ENCODE measurements at regions not wholly inside any gene's neighbourhood (a gene's known extent, or its start where the extent isn't known, plus 50 kb on each side); places are given as distances from the start of the nearest gene placed in this dataset.

DNA sequence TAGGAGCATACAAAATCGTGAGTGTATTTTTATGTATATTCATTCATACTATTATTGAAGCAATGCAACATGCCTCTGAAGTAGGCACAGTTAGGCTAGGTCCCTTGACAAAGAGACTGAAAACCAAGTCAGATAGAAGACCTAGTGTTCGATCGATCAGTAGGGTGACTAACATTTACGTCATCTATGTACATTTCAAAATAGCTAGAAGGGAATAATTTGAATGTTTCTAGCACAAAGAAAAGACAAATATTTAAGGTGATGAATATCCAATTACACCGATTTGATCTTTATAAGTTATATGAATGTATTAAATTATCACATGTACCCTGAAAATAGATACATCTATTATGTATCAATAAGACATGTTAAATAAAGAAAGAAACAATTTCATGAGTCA is 610.1 kb downstream of the TOX3 start:
- no peak overlapping the region for H3K4me3 Mint-ChIP-seq
- DNase-seq (ENCODE audit: low spot score in 2 of 2) (no peak), ATAC-seq (no peak)
- peaks cover 11% of the 10 kb centered on the region for H3K9me3 Mint-ChIP-seq
- no peaks in the 10 kb centered on the region for H3K36me3 Mint-ChIP-seq
- H3K27ac Mint-ChIP-seq: no peak overlapping the region
- H3K4me1 Mint-ChIP-seq: no peaks in the 10 kb centered on the region

GRCh38 chr16:51932317-51932716 is 614.6 kb downstream of the TOX3 start:
- H3K36me3 Mint-ChIP-seq: no peaks in the 10 kb centered on the region
- no peak for DNase-seq (ENCODE audit: low spot score in 2 of 2)
- no peak overlapping the region for H3K27ac Mint-ChIP-seq
- H3K4me1 Mint-ChIP-seq: no peaks in the 10 kb centered on the region
- no peak overlapping the region for H3K4me3 Mint-ChIP-seq
- peaks cover 19% of the 10 kb centered on the region for H3K9me3 Mint-ChIP-seq
- no peak for ATAC-seq

- DNase-seq (ENCODE audit: low spot score in 2 of 2): no peak
- Mint-ChIP-seq H3K9me3 (peaks cover 19% of the 10 kb centered on the region), H3K4me3 (no peak overlapping the region), H3K27ac (no peak overlapping the region), H3K36me3 (no peaks in the 10 kb centered on the region), H3K4me1 (no peaks in the 10 kb centered on the region)
- ATAC-seq: no peak
These were observed 615.3 kb downstream of the TOX3 start for GRCh38 chr16:51931653-51932052.

GRCh38 chr16:51924744-51925143 is 622.2 kb downstream of the TOX3 start:
- H3K27ac Mint-ChIP-seq: no peak overlapping the region
- no peak overlapping the region for H3K4me3 Mint-ChIP-seq
- ATAC-seq (no peak), DNase-seq (ENCODE audit: low spot score in 2 of 2) (no peak)
- H3K4me1 Mint-ChIP-seq: no peaks in the 10 kb centered on the region
- peaks cover 13% of the 10 kb centered on the region for H3K9me3 Mint-ChIP-seq
- H3K36me3 Mint-ChIP-seq: no peaks in the 10 kb centered on the region

DNA sequence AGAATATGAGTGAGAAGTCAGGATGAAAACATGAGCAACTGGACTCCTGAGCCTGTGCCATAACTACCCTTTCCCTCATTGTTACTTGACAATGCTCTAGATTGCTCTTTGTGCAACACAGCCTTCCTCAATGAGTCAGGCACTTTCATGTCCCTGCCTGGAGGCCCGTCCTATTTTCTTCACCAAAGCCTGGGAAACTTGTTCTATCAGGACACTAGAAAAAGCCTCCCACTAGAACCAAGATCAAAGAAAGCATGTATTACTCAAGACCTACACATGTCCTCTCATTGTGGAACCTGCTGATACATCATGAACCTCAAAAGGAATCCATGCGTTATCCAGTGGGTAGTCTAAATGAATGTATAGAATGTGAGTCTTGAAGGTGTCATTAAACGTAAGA is 624.5 kb downstream of the TOX3 start:
- H3K4me3 Mint-ChIP-seq: no peak overlapping the region

GRCh38 chr16:51919736-51920135 is 627.2 kb downstream of the TOX3 start:
- no peaks in the 10 kb centered on the region for H3K36me3 Mint-ChIP-seq
- H3K4me3 Mint-ChIP-seq: no peak overlapping the region
- H3K27ac Mint-ChIP-seq: no peak overlapping the region
- H3K4me1 Mint-ChIP-seq: no peaks in the 10 kb centered on the region
- ATAC-seq (no peak), DNase-seq (ENCODE audit: low spot score in 2 of 2) (no peak)
- peaks cover 11% of the 10 kb centered on the region for H3K9me3 Mint-ChIP-seq

More for the DNA sequence above, 624.5 kb downstream of the TOX3 start:
- Mint-ChIP-seq H3K27ac (no peak overlapping the region), H3K4me1 (no peaks in the 10 kb centered on the region), H3K36me3 (no peaks in the 10 kb centered on the region), H3K9me3 (peaks cover 9% of the 10 kb centered on the region)
- DNase-seq (ENCODE audit: low spot score in 2 of 2) (no peak), ATAC-seq (no peak)

DNA sequence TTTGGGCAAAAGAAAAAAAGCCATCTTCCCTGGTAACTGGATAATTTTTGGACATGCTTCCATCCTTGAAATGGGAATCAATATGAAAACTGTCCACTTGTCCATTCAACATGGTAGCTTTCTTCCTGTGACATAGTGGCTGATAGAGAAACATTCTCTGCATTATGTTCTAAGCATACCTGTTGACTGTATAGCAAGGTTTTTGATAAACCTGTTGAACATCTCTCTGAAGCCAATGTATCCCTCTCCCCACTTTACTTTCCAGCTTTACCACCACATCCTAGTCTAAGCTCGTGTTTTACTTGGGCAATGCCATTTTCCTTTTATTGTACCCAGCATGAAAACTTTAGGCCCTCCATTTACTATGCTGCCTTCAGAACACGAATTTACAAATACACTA is 630.1 kb downstream of the TOX3 start:
- DNase-seq (ENCODE audit: low spot score in 2 of 2) (no peak), ATAC-seq (no peak)
- Mint-ChIP-seq H3K9me3 (peaks cover 13% of the 10 kb centered on the region), H3K4me3 (no peak overlapping the region), H3K36me3 (no peaks in the 10 kb centered on the region), H3K27ac (no peak overlapping the region), H3K4me1 (no peaks in the 10 kb centered on the region)

- Mint-ChIP-seq H3K36me3 (no peaks in the 10 kb centered on the region), H3K4me1 (no peaks in the 10 kb centered on the region), H3K9me3 (peaks cover 14% of the 10 kb centered on the region), H3K4me3 (no peak overlapping the region), H3K27ac (no peak overlapping the region)
- no peak for DNase-seq (ENCODE audit: low spot score in 2 of 2)
- ATAC-seq: no peak
These were observed 630.7 kb downstream of the TOX3 start for GRCh38 chr16:51916231-51916630.

DNA sequence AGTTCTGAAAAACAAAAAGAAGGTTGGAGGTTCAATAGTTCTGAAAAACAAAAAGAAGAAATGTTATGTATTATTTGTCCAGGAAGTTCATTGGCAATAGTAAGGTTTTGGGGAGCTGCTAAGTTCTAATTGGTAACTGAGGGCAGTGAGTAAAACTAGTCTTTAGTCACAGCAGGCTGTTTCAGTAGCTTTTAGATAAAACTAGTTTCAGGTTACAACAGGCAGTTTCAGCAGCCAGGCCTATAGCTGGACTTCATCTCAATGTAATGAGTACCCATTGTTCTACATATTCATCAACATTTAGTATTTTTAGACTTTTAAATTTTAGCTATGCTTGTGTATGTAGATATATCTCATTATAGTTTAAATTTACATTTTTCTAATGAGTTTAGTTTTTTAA is 639.3 kb downstream of the TOX3 start:
- Mint-ChIP-seq H3K9me3 (peaks cover 14% of the 10 kb centered on the region), H3K36me3 (no peaks in the 10 kb centered on the region), H3K27ac (no peak overlapping the region), H3K4me1 (no peaks in the 10 kb centered on the region), H3K4me3 (no peak overlapping the region)
- no peak for DNase-seq (ENCODE audit: low spot score in 2 of 2)
- ATAC-seq: no peak

- Mint-ChIP-seq H3K4me3 (no peak overlapping the region), H3K36me3 (no peaks in the 10 kb centered on the region), H3K9me3 (peaks cover 4% of the 10 kb centered on the region), H3K4me1 (no peaks in the 10 kb centered on the region), H3K27ac (no peak overlapping the region)
- ATAC-seq (no peak), DNase-seq (ENCODE audit: low spot score in 2 of 2) (no peak)
These were observed 646.6 kb downstream of the TOX3 start for GRCh38 chr16:51900221-51900780.

DNA sequence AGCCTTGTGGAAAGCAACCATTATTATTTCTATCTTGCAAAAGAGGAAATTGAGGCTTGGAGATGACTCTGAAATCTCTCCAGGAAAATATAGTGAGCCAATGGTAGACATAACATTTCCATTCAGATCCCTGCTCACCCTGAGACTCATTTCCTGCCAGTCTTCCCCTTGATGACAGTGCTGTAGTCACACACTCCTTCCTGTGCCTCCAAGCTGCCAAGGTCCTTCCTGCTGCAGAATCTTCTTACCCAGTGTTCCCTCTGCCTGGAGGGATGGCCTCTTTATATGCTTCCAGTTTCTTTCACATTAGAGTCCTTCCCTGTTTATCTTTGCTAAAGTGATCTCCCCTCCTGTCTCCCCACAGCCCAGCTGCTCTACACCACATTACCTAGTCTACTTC is 648.1 kb downstream of the TOX3 start:
- Mint-ChIP-seq H3K4me1 (no peaks in the 10 kb centered on the region), H3K36me3 (no peaks in the 10 kb centered on the region), H3K4me3 (no peak overlapping the region), H3K27ac (no peak overlapping the region), H3K9me3 (peaks cover 10% of the 10 kb centered on the region)
- no peak for DNase-seq (ENCODE audit: low spot score in 2 of 2)
- ATAC-seq: no peak

DNA sequence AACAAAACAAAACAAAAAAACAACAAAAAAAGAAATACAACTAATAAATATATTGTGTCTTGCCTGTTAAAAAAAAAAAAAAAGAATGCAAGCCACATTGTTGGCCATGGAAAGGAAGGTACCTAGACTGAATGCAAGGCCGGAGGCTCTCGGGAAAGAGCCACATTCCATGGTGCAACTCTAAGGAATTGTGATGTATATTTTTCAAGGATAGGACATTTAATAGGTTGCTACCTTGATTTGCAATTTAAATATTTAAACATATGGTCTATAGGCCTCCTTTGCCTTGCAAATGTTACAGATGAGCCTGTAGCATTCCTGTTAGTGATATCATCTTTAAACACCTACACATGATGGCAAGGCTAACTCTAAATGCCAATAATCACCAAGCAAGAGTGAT is 650.9 kb downstream of the TOX3 start:
- no peaks in the 10 kb centered on the region for H3K4me1 Mint-ChIP-seq
- H3K27ac Mint-ChIP-seq: no peak overlapping the region
- DNase-seq (ENCODE audit: low spot score in 2 of 2) (no peak), ATAC-seq (no peak)
- no peak overlapping the region for H3K4me3 Mint-ChIP-seq
- no peaks in the 10 kb centered on the region for H3K36me3 Mint-ChIP-seq
- H3K9me3 Mint-ChIP-seq: peaks cover 15% of the 10 kb centered on the region

GRCh38 chr16:51892293-51893007 is 654.5 kb downstream of the TOX3 start:
- ATAC-seq: no peak
- Mint-ChIP-seq H3K4me1 (no peaks in the 10 kb centered on the region), H3K27ac (no peak overlapping the region), H3K4me3 (no peak overlapping the region), H3K36me3 (no peaks in the 10 kb centered on the region), H3K9me3 (peaks cover 16% of the 10 kb centered on the region)
- DNase-seq (ENCODE audit: low spot score in 2 of 2): no peak

- H3K4me3 Mint-ChIP-seq: no peak overlapping the region
These were observed 658.4 kb downstream of the TOX3 start for GRCh38 chr16:51888534-51888933.

GRCh38 chr16:51888016-51888415 is 658.9 kb downstream of the TOX3 start:
- H3K9me3 Mint-ChIP-seq: peaks cover 5% of the 10 kb centered on the region
- no peak overlapping the region for H3K4me3 Mint-ChIP-seq
- DNase-seq (ENCODE audit: low spot score in 2 of 2) (no peak), ATAC-seq (no peak)
- no peak overlapping the region for H3K27ac Mint-ChIP-seq
- H3K36me3 Mint-ChIP-seq: no peaks in the 10 kb centered on the region
- H3K4me1 Mint-ChIP-seq: no peaks in the 10 kb centered on the region

More at GRCh38 chr16:51888534-51888933, 658.4 kb downstream of the TOX3 start:
- Mint-ChIP-seq H3K27ac (no peak overlapping the region), H3K4me1 (no peaks in the 10 kb centered on the region), H3K9me3 (peaks cover 10% of the 10 kb centered on the region), H3K36me3 (no peaks in the 10 kb centered on the region)
- DNase-seq (ENCODE audit: low spot score in 2 of 2) (no peak), ATAC-seq (no peak)

DNA sequence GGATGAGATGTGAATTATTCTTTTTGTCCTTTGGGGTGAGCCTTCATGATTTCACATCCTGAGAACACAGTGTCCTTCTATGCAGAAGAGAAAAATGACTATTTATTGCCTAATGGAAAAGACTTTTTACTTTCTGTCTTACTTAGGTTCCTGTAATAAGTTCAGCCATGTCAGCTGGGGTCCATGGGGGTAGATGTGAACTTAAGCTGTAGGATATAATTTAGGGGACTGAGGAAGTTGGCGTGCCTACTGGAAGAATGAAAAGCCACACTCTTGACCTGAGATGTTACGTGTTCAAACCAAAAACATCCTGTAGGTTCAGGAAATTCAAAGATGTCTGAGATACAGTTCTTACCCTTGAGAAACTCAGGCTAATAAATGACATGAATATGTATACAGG is 660.5 kb downstream of the TOX3 start:
- Mint-ChIP-seq H3K4me1 (no peaks in the 10 kb centered on the region), H3K4me3 (no peak overlapping the region), H3K36me3 (no peaks in the 10 kb centered on the region), H3K27ac (no peak overlapping the region), H3K9me3 (peaks cover 5% of the 10 kb centered on the region)
- DNase-seq (ENCODE audit: low spot score in 2 of 2) (no peak), ATAC-seq (no peak)

Data from stimulated activated effector memory CD8-positive, alpha-beta T cell treated with anti-CD3 and anti-CD28 coated beads, Interleukin-12 subunit alpha, Interleukin-12 subunit beta, amount 100 ng/mL, for 72 hours (primary cell).